ENCODE measurements at regions not wholly inside any gene's neighbourhood (a gene's known extent, or its start where the extent isn't known, plus 50 kb on each side); places are given as distances from the start of the nearest gene placed in this dataset.

DNA sequence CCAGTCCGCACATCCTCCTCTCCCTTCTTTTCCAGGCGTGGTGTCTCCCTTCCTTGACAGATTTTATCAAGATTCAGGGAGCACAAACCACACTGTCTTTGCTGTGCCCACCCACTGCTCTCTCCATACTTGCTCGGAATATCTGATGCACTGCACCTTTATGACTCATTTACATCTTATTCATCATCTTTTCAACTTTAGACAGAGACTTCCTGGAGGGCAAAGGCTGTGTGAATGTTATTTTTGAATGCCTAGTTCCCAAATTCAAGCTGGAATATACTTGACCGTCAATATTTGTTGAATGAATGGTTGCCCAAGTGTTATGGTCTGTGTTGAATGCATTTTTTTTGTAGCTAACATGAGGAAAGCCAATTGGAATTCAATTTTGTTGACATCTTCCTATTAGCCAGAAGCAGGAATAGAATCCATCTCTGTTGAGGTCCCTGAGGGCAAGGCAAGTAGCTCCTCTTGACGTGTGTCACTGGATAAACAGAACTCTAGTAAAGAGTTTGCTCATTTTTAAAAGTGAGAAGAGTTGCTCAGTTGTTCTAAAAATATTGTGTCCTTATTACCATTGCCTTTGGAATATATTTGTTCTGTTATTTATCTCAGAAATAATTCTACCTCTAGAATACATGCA, 95.0 kb downstream of the KLF6 start:
- no peak for TF ChIP-seq EZH2phosphoT487 (IDR thresholded peaks at IDR 0.05; ENCODE audit: borderline replicate concordance, low read length)
- TF ChIP-seq CTCF (conservative IDR thresholded peaks at IDR 0.05; ENCODE audit: low read depth, low read length), result no peak

All from PC-3 (cell line).